ENCODE measurements at regions not wholly inside any gene's neighbourhood (a gene's known extent, or its start where the extent isn't known, plus 50 kb on each side); places are given as distances from the start of the nearest gene placed in this dataset.

GRCh38 chrX:66489339-66489738, 149.5 kb downstream of the EDA2R start (continued):
- no peak for TF ChIP-seq ZNF548 (tag by site-specific recombination; IDR thresholded peaks at IDR 0.05)
- no peak for TF ChIP-seq ZNF24 (tag by site-specific recombination; IDR thresholded peaks at IDR 0.05)
- no peak for TF ChIP-seq ZNF169 (tag by site-specific recombination; IDR thresholded peaks at IDR 0.05)
